HepG2 (cell line): ENCODE measurements at regions not wholly inside any gene's neighbourhood (a gene's known extent, or its start where the extent isn't known, plus 50 kb on each side); places are given as distances from the start of the nearest gene placed in this dataset.

Experiments used
- ATAC-seq: fragments of 200-7000 bp; cut with Tn5 transposase; 3 replicates; pipeline ENCODE4 v1.9.1; 2020; ENCODE audit warnings: mild to moderate bottlenecking, moderate library complexity
- BruUV-seq: library from RNA; stranded (reverse); fragments of 400-500 nt; replicated peaks from 2 replicates; lab custom pipeline; 2021; lab: Mats Ljungman, UMichigan
- CTCF ChIA-PET: fragments of 300-600 bp; formaldehyde crosslinking; extraction: SDS; loops from one replicate; lab custom pipeline; 2021; ENCODE audit warnings: low total read pairs, inconsistent platforms, low intra/inter-chr PET ratio; lab: Yijun Ruan, JAX
- POLR2A ChIA-PET: fragments of 350-600 bp; sonication (Branson Sonifier 250); formaldehyde crosslinking; loops from one replicate; lab custom pipeline; 2020; ENCODE audit warnings: antibody characterized with exemption, inconsistent platforms; lab: Yijun Ruan, JAX
- DNase-seq: peaks from one replicate; pipeline ENCODE4 v3.0.0-alpha.2; 2015; ENCODE audit warnings: low spot score
- FAIRE-seq: peaks from 3 replicates; lab custom pipeline; 2011; peaks lifted over from hg19 to GRCh38; lab: Jason Lieb, UNC
- H2AFZ ChIP-seq: one replicate; pipeline ENCODE4 v1.6.1; 2011; ENCODE audit warnings: low read length, inconsistent platforms
- H3K27ac ChIP-seq: fragments of 300-600 bp; 3 replicates; pipeline ENCODE4 v1.8.0; 2011; ENCODE audit warnings: mixed run types, mild to moderate bottlenecking, mixed read lengths, low read length, inconsistent platforms; ENCODE audit not compliant: insufficient read depth; ENCODE audit errors: extremely low read length
- H3K27me3 ChIP-seq, 2 experiments: fragments of 200-600 bp in 1 of 2; 2 replicates in 1 of 2; 3 replicates in 1 of 2; pipeline versions ENCODE4 v1.6.0 to v1.8.0; 2011; ENCODE audit warnings: low read length in 2 of 2, mild to moderate bottlenecking in 2 of 2, moderate library complexity in 2 of 2, inconsistent platforms in 1 of 2; ENCODE audit not compliant: insufficient read depth in 2 of 2, control insufficient read depth in 1 of 2
- H3K36me3 ChIP-seq, 2 experiments: fragments of 200-600 bp in 1 of 2; replicated peaks in 1 of 2; 2 replicates in 1 of 2; 3 replicates in 1 of 2; pipeline versions ENCODE4 v1.5.1 to v1.8.0; 2011; ENCODE audit warnings: low read length in 2 of 2, inconsistent platforms in 1 of 2; ENCODE audit not compliant: insufficient read depth in 2 of 2, control insufficient read depth in 1 of 2
- H3K4me1 ChIP-seq: 2 replicates; pipeline ENCODE4 v1.5.1; 2012; ENCODE audit warnings: low read length, inconsistent platforms; ENCODE audit not compliant: insufficient read depth
- H3K4me2 ChIP-seq: 2 replicates; pipeline ENCODE4 v1.6.0; 2011; ENCODE audit warnings: low read depth, low read length, inconsistent platforms
- H3K4me3 ChIP-seq, 3 experiments: fragments of 200-600 bp in 1 of 3; sonication (generic), shearing (Covaris generic) in 1 of 3; replicated peaks in 1 of 3; 2 replicates each; pipeline ENCODE4 v1.5.1; 2011 to 2016; ENCODE audit warnings: low read length in 3 of 3, inconsistent platforms in 2 of 3, low read depth in 2 of 3, mild to moderate bottlenecking in 2 of 3, control low read depth in 1 of 3, mixed read lengths in 1 of 3; ENCODE audit not compliant: insufficient read depth in 1 of 3
- H3K79me2 ChIP-seq: one replicate; pipeline ENCODE4 v1.6.1; 2011; ENCODE audit warnings: low read length, inconsistent platforms; ENCODE audit not compliant: insufficient read depth
- H3K9ac ChIP-seq: 2 replicates; pipeline ENCODE4 v1.6.0; 2011; ENCODE audit warnings: mild to moderate bottlenecking, low read depth, low read length, inconsistent platforms; ENCODE audit not compliant: insufficient read depth
- H3K9me3 ChIP-seq: 2 replicates; pipeline ENCODE4 v1.5.1; 2012; ENCODE audit warnings: mild to moderate bottlenecking, low read length
- H4K20me1 ChIP-seq: 2 replicates; pipeline ENCODE4 v1.6.0; 2011; ENCODE audit warnings: inconsistent platforms, mild to moderate bottlenecking, low read length, moderate library complexity; ENCODE audit not compliant: insufficient read depth
- AHR ChIP-seq: IDR thresholded peaks from 2 replicates; pipeline ENCODE4 v1.6.1; 2018; ENCODE audit warnings: missing genetic modification reagents, missing compliant biosample characterization
- HNRNPK ChIP-seq: fragments of 200-400 bp; formaldehyde crosslinking; IDR thresholded peaks from 2 replicates; pipeline ENCODE4 v1.6.1; 2018; ENCODE audit warnings: low read length, low read depth, moderate library complexity, mild to moderate bottlenecking; ENCODE audit not compliant: poor library complexity, severe bottlenecking
- NFKB2 ChIP-seq: sonication (generic); formaldehyde crosslinking; IDR thresholded peaks from 2 replicates; pipeline ENCODE4 v1.4.0; 2020; ENCODE audit warnings: missing genetic modification reagents, borderline replicate concordance
- RELA ChIP-seq: sonication (generic); formaldehyde crosslinking; IDR thresholded peaks from 2 replicates; pipeline ENCODE4 v1.4.0; 2020; ENCODE audit warnings: missing genetic modification reagents
- SIN3B ChIP-seq: fragments of 150-350 bp; IDR thresholded peaks from 2 replicates; pipeline ENCODE4 v1.6.1; 2014; ENCODE audit warnings: low read length
- TBX3 ChIP-seq: fragments of 450-650 bp; IDR thresholded peaks from 2 replicates; pipeline ENCODE4 v1.6.1; 2017; ENCODE audit warnings: antibody characterized with exemption, mild to moderate bottlenecking, inconsistent platforms, borderline replicate concordance
- ZBTB25 ChIP-seq: IDR thresholded peaks from 2 replicates; pipeline ENCODE4 v1.6.1; 2018; ENCODE audit warnings: missing genetic modification reagents
- ZFYVE20 ChIP-seq: sonication (generic); formaldehyde crosslinking; IDR thresholded peaks from 2 replicates; pipeline ENCODE4 v1.8.0; 2023; ENCODE audit warnings: low read depth, mild to moderate bottlenecking, moderate library complexity, missing genetic modification reagents, borderline replicate concordance
- ZNF101 ChIP-seq: sonication (generic); formaldehyde crosslinking; IDR thresholded peaks from 2 replicates; pipeline ENCODE4 v1.4.0; 2020; ENCODE audit warnings: mild to moderate bottlenecking, low read depth, missing genetic modification reagents, borderline replicate concordance
- ZNF616 ChIP-seq: sonication (generic); formaldehyde crosslinking; IDR thresholded peaks from 2 replicates; pipeline ENCODE4 v1.5.0; 2020; ENCODE audit warnings: low read depth, mild to moderate bottlenecking, missing genetic modification reagents
- WGBS: methylation state at CpG from one replicate; pipeline ENCODE4 v1.1.6; 2017; ENCODE audit warnings: low lambda C conversion rate; 5-methylcytosine and 5-hydroxymethylcytosine counted together
- in situ Hi-C: cut with HindIII; loops from 2 replicates; pipeline ENCODE4 v1.10.0; 2017; ENCODE audit warnings: low pct_unique_long_range_greater_than_20kb; ENCODE audit not compliant: extremely low pct_ligation_motif_present
- intact Hi-C: fragments of 100-400 bp; cut with micrococcal nuclease; formaldehyde crosslinking; loops from one replicate; pipeline ENCODE4 v1.10.0; 2022; ENCODE audit not compliant: unreplicated experiment

GRCh38 chr1:222117809-222118208, 375.9 kb upstream of the DUSP10 start:
- Histone ChIP-seq H3K4me2 (no peak overlapping the region), H3K79me2 (no peaks in the 10 kb centered on the region), H3K9me3 (no peaks in the 10 kb centered on the region), H3K9ac (no peak overlapping the region), H3K27ac (no peak overlapping the region)
- CTCF ChIA-PET: no interaction called here
- no peak for ATAC-seq
- TF ChIP-seq HNRNPK: no peak
- TF ChIP-seq, all 625 proteins: peak for 0
- WGBS: 3% methylated on average over 2 of the region's 2 CpGs
- H3K36me3 ChIP-seq: no peaks in the 10 kb centered on the region
- BruUV-seq: no TSS peak
- FAIRE-seq: no peak
- H2AFZ ChIP-seq: no peak overlapping the region
- in situ Hi-C loops (no loop called here), intact Hi-C loops (no loop called here)
- H4K20me1 ChIP-seq: no peaks in the 10 kb centered on the region
- H3K4me3 ChIP-seq: no peak overlapping the region
- H3K27me3 ChIP-seq: no peaks in the 10 kb centered on the region
- POLR2A ChIA-PET: no interaction called here
- no peak for DNase-seq
- H3K4me1 ChIP-seq: no peaks in the 10 kb centered on the region

GRCh38 chr1:222114536-222115156, 372.8 kb upstream of the DUSP10 start:
- in situ Hi-C loops: no loop called here
- ChIA-PET POLR2A (no interaction called here), CTCF (no interaction called here)
- WGBS: 4% methylated on average over 3 of the region's 3 CpGs
- Histone ChIP-seq H3K36me3 (no peaks in the 10 kb centered on the region), H4K20me1 (no peaks in the 10 kb centered on the region), H3K9me3 (no peaks in the 10 kb centered on the region), H3K4me2 (no peak overlapping the region), H2AFZ (no peak overlapping the region), H3K9ac (no peak overlapping the region), H3K4me3 (no peak overlapping the region), H3K27ac (no peak overlapping the region), H3K4me1 (no peaks in the 10 kb centered on the region), H3K79me2 (no peaks in the 10 kb centered on the region), H3K27me3 (no peaks in the 10 kb centered on the region)
- no peak for DNase-seq
- no TSS peak for BruUV-seq
- no peak for FAIRE-seq
- TF ChIP-seq ZNF616 (CRISPR knock-in tag): no peak
- TF ChIP-seq AHR (CRISPR knock-in tag): no peak
- TF ChIP-seq ZBTB25: no peak
- no peak for TF ChIP-seq ZFYVE20
- TF ChIP-seq TBX3: no peak
- TF ChIP-seq SIN3B: no peak
- no peak for TF ChIP-seq ZNF101 (CRISPR knock-in tag)
- TF ChIP-seq NFKB2 (CRISPR knock-in tag): no peak
- TF ChIP-seq RELA (CRISPR knock-in tag): no peak
- ATAC-seq: no peak
- intact Hi-C loops: no loop called here
